HEK293 (cell line): ENCODE measurements at regions not wholly inside any gene's neighbourhood (a gene's known extent, or its start where the extent isn't known, plus 50 kb on each side); places are given as distances from the start of the nearest gene placed in this dataset.

Source experiments
- CTCF ChIA-PET: fragments of 350-600 bp; formaldehyde crosslinking; extraction: SDS; loops from one replicate; lab custom pipeline; 2021; ENCODE audit warnings: antibody characterized with exemption; lab: Yijun Ruan, JAX
- POLR2A ChIA-PET: fragments of 300-600 bp; formaldehyde crosslinking; extraction: SDS; loops from one replicate; lab custom pipeline; 2020; ENCODE audit warnings: antibody characterized with exemption, inconsistent platforms; lab: Yijun Ruan, JAX
- H3K27ac ChIP-seq: fragments of 200-500 bp; sonication (Bioruptor generic); 2 replicates; pipeline ENCODE4 v1.5.1; 2014; ENCODE audit warnings: low read depth, low read length, control low read depth, inconsistent platforms; ENCODE audit errors: extremely low read depth
- H3K36me3 ChIP-seq, 2 experiments: fragments of 200-500 bp in 1 of 2; sonication (Bioruptor generic) in 1 of 2; 1 replicate in 1 of 2; 2 replicates in 1 of 2; pipeline ENCODE4 v1.5.1; 2014 to 2017; ENCODE audit warnings: inconsistent platforms in 2 of 2, low read length in 2 of 2; ENCODE audit not compliant: control insufficient read depth in 2 of 2, insufficient read depth in 1 of 2
- H3K4me1 ChIP-seq: fragments of 200-500 bp; sonication (Bioruptor generic); 2 replicates; pipeline ENCODE4 v1.5.1; 2014; ENCODE audit warnings: mild to moderate bottlenecking, low read length, inconsistent platforms; ENCODE audit not compliant: control insufficient read depth, insufficient read depth
- H3K4me3 ChIP-seq: 2 replicates; pipeline ENCODE4 v1.5.1; 2011; ENCODE audit warnings: low read depth, mild to moderate bottlenecking, control low read depth, low read length, moderate library complexity
- H3K9me3 ChIP-seq: fragments of 200-500 bp; sonication (Bioruptor generic); 2 replicates; pipeline ENCODE4 v1.5.1; 2014; ENCODE audit warnings: low read depth, low read length, inconsistent platforms; ENCODE audit not compliant: control insufficient read depth, insufficient read depth
- EGR2 ChIP-seq: fragments of 450-650 bp; formaldehyde crosslinking; IDR thresholded peaks from 2 replicates; pipeline ENCODE4 v1.5.1; 2016; ENCODE audit warnings: low read depth, missing biosample characterization, missing genetic modification characterization
- GLIS1 ChIP-seq: fragments of 450-650 bp; formaldehyde crosslinking; IDR thresholded peaks from 2 replicates; pipeline ENCODE4 v1.5.1; 2016; ENCODE audit warnings: missing biosample characterization, missing genetic modification characterization
- INSM2 ChIP-seq: fragments of 450-650 bp; formaldehyde crosslinking; IDR thresholded peaks from 2 replicates; pipeline ENCODE4 v1.5.1; 2016; ENCODE audit warnings: missing biosample characterization, missing genetic modification characterization
- MEIS1 ChIP-seq: sonication (generic); formaldehyde crosslinking; IDR thresholded peaks from 2 replicates; pipeline ENCODE4 v1.8.1; 2022; ENCODE audit warnings: missing genetic modification reagents, mild to moderate bottlenecking, borderline replicate concordance
- SETDB1 ChIP-seq: IDR thresholded peaks from one replicate; pipeline ENCODE4 v1.6.1; 2017; ENCODE audit warnings: mild to moderate bottlenecking, low read length, moderate library complexity, mixed read lengths; ENCODE audit not compliant: insufficient read length
- WT1 ChIP-seq: fragments of 450-650 bp; formaldehyde crosslinking; IDR thresholded peaks from 2 replicates; pipeline ENCODE4 v1.5.1; 2016; ENCODE audit warnings: missing biosample characterization, missing genetic modification characterization
- ZBTB20 ChIP-seq: fragments of 450-650 bp; formaldehyde crosslinking; IDR thresholded peaks from 2 replicates; pipeline ENCODE4 v1.5.1; 2016; ENCODE audit warnings: missing biosample characterization, missing genetic modification characterization
- ZFP3 ChIP-seq: fragments of 450-650 bp; formaldehyde crosslinking; IDR thresholded peaks from 2 replicates; pipeline ENCODE4 v1.5.1; 2016; ENCODE audit warnings: low read depth, missing biosample characterization, missing genetic modification characterization
- ZFP37 ChIP-seq: fragments of 450-650 bp; formaldehyde crosslinking; IDR thresholded peaks from 2 replicates; pipeline ENCODE4 v1.5.1; 2016; ENCODE audit warnings: missing biosample characterization, missing genetic modification characterization
- ZIC2 ChIP-seq: fragments of 450-650 bp; formaldehyde crosslinking; IDR thresholded peaks from 2 replicates; pipeline ENCODE4 v1.5.1; 2016; ENCODE audit warnings: missing biosample characterization, missing genetic modification characterization
- ZNF133 ChIP-seq: fragments of 450-650 bp; formaldehyde crosslinking; IDR thresholded peaks from 2 replicates; pipeline ENCODE4 v1.5.1; 2016; ENCODE audit warnings: missing biosample characterization, missing genetic modification characterization
- ZNF16 ChIP-seq: fragments of 450-650 bp; formaldehyde crosslinking; IDR thresholded peaks from 2 replicates; pipeline ENCODE4 v1.5.1; 2016; ENCODE audit warnings: low read depth, missing biosample characterization, missing genetic modification characterization
- ZNF18 ChIP-seq: fragments of 450-650 bp; formaldehyde crosslinking; IDR thresholded peaks from 2 replicates; pipeline ENCODE4 v1.5.1; 2016; ENCODE audit warnings: missing biosample characterization, missing genetic modification characterization
- ZNF248 ChIP-seq: fragments of 450-650 bp; formaldehyde crosslinking; IDR thresholded peaks from 2 replicates; pipeline ENCODE4 v1.5.1; 2017; ENCODE audit warnings: missing biosample characterization, missing genetic modification characterization
- ZNF341 ChIP-seq: fragments of 450-650 bp; formaldehyde crosslinking; IDR thresholded peaks from 2 replicates; pipeline ENCODE4; 2016; ENCODE audit warnings: low read depth, missing biosample characterization, missing genetic modification characterization
- ZNF398 ChIP-seq: fragments of 450-650 bp; formaldehyde crosslinking; IDR thresholded peaks from 2 replicates; pipeline ENCODE4 v1.5.1; 2017; ENCODE audit warnings: missing biosample characterization, missing genetic modification characterization
- ZNF404 ChIP-seq: fragments of 450-650 bp; formaldehyde crosslinking; IDR thresholded peaks from 2 replicates; pipeline ENCODE4 v1.5.1; 2017; ENCODE audit warnings: missing biosample characterization, missing genetic modification characterization
- ZNF473 ChIP-seq: fragments of 450-650 bp; formaldehyde crosslinking; IDR thresholded peaks from 2 replicates; pipeline ENCODE4 v1.5.1; 2017; ENCODE audit warnings: missing biosample characterization, missing genetic modification characterization
- ZNF488 ChIP-seq: fragments of 450-650 bp; formaldehyde crosslinking; IDR thresholded peaks from 2 replicates; pipeline ENCODE4 v1.5.1; 2016; ENCODE audit warnings: missing biosample characterization, missing genetic modification characterization
- ZNF529 ChIP-seq: fragments of 450-650 bp; formaldehyde crosslinking; IDR thresholded peaks from 2 replicates; pipeline ENCODE4 v1.5.1; 2017; ENCODE audit warnings: missing genetic modification characterization, missing biosample characterization; ENCODE audit not compliant: insufficient replicate concordance
- ZNF558 ChIP-seq: fragments of 450-650 bp; formaldehyde crosslinking; IDR thresholded peaks from 2 replicates; pipeline ENCODE4 v1.5.1; 2016; ENCODE audit warnings: missing biosample characterization, missing genetic modification characterization
- ZSCAN23 ChIP-seq: fragments of 450-650 bp; formaldehyde crosslinking; IDR thresholded peaks from 2 replicates; pipeline ENCODE4 v1.5.1; 2016; ENCODE audit warnings: missing biosample characterization, missing genetic modification characterization
- TF ChIP-seq, protein P1 (sequence below): fragments of 450-650 bp; formaldehyde crosslinking; IDR thresholded peaks from 2 replicates; pipeline ENCODE4 v1.5.1; 2016; ENCODE audit warnings: missing biosample characterization, missing genetic modification characterization
- TF ChIP-seq, protein P2 (sequence below): fragments of 450-650 bp; formaldehyde crosslinking; IDR thresholded peaks from 2 replicates; pipeline ENCODE4 v1.5.1; 2016; ENCODE audit warnings: missing biosample characterization, missing genetic modification characterization, borderline replicate concordance

DNA sequence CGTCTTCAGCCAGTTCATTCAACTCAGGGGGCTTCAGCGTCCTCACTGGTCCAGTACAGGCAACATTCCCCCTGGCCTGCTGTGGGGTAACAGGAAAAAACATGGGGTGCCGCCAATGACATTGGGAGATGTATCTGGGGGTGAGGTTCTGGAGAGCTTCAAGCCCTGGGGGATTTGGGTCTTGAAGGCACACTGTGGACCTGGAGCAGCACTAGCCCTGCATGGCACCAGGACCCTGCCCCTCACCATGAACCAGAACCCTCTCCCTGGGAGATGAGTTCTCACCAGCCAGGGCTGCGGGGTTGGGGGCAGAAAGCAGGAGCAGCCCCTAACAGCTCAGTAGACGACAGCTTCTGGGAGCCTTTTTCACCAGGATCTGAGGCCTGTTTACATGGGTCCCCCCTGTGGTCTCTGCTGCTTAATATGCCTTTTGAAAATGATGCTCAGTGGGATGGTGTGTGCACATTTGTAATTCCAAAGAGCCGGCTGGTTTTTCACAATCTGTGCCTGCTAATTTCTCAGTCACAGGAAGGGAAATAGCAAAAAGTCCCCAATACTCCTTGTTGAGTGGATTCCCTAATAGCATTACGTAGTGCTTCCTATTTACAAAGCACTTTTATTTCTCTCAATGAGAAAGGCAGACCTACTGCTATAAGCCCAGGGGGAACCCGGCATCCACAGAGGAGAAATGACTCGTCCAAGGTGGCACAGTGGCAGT is 509.5 kb downstream of the RPS24 start:
- no peak overlapping the region for H3K4me3 ChIP-seq
- H3K4me1 ChIP-seq = no peaks in the 10 kb centered on the region; the same call in 1 of the 2 replicates
- no peaks in the 10 kb centered on the region for H3K36me3 ChIP-seq
- POLR2A ChIA-PET = no interaction called here
- H3K27ac ChIP-seq = no peak overlapping the region
- CTCF ChIA-PET = interaction anchor here (0.7 to 0.8 kb wide), 2 partner anchors 135 to 496 kb away, joined by 3 read pairs; no protein-coding TSS in a partner anchor
- TF ChIP-seq ZSCAN23 (tag by site-specific recombination) (no peak), ZNF248 (no peak), ZNF488 (tag by site-specific recombination) (no peak), ZBTB20 (tag by site-specific recombination) (no peak), ZNF398 (tag by site-specific recombination) (no peak), ZFP37 (tag by site-specific recombination) (no peak), GLIS1 (tag by site-specific recombination) (no peak), ZNF404 (no peak), WT1 (tag by site-specific recombination) (no peak), ZFP3 (tag by site-specific recombination) (no peak), ZNF16 (tag by site-specific recombination) (no peak), INSM2 (no peak), ZNF529 (no peak), ZIC2 (tag by site-specific recombination) (no peak), SETDB1 (no peak), ZNF558 (no peak)
- H3K9me3 ChIP-seq = no peaks in the 10 kb centered on the region

DNA sequence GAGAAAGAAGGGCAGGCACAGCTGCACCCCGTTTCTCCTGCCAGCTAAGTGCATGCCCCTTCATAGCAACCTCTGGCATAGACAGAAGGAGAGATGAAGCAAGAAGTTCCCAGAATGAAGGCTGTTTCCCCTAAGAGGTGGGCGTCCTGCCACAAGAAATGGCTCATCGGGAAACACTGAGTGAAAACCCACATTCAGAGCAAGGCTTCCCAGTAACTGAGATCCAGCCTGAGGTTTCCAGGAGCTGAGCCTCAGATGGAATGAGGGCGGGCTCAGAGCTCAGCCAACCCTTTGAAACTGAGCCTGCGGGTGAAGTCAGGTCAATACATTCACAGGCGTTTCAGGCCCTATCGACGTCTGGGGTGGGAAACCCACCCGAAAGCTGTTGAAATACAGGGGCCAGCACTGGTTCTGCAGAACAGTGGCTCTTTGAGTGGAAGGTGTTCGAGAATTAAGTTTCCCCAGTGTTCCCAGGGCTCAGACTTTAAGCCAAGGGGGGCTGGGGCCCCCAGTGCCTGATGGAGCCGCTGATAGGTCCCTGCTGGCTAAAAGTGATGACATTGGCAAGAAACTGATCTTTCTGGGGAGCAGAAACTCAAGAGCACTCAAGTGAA is 510.2 kb downstream of the RPS24 start:
- H3K36me3 ChIP-seq = no peaks in the 10 kb centered on the region
- no peaks in the 10 kb centered on the region for H3K9me3 ChIP-seq
- H3K4me1 ChIP-seq = no peaks in the 10 kb centered on the region; the same call in 1 of the 2 replicates
- H3K27ac ChIP-seq = no peak overlapping the region
- ChIA-PET POLR2A (no interaction called here), CTCF (interaction anchor here (0.8 kb wide), 1 partner anchor 496 kb away, joined by 3 read pairs; no protein-coding TSS in a partner anchor)
- no peak overlapping the region for H3K4me3 ChIP-seq
- TF ChIP-seq, protein P1, sequence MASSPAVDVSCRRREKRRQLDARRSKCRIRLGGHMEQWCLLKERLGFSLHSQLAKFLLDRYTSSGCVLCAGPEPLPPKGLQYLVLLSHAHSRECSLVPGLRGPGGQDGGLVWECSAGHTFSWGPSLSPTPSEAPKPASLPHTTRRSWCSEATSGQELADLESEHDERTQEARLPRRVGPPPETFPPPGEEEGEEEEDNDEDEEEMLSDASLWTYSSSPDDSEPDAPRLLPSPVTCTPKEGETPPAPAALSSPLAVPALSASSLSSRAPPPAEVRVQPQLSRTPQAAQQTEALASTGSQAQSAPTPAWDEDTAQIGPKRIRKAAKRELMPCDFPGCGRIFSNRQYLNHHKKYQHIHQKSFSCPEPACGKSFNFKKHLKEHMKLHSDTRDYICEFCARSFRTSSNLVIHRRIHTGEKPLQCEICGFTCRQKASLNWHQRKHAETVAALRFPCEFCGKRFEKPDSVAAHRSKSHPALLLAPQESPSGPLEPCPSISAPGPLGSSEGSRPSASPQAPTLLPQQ (tag by site-specific recombination) = no peak
- TF ChIP-seq ZNF133 (tag by site-specific recombination) = no peak
- TF ChIP-seq, protein P2, sequence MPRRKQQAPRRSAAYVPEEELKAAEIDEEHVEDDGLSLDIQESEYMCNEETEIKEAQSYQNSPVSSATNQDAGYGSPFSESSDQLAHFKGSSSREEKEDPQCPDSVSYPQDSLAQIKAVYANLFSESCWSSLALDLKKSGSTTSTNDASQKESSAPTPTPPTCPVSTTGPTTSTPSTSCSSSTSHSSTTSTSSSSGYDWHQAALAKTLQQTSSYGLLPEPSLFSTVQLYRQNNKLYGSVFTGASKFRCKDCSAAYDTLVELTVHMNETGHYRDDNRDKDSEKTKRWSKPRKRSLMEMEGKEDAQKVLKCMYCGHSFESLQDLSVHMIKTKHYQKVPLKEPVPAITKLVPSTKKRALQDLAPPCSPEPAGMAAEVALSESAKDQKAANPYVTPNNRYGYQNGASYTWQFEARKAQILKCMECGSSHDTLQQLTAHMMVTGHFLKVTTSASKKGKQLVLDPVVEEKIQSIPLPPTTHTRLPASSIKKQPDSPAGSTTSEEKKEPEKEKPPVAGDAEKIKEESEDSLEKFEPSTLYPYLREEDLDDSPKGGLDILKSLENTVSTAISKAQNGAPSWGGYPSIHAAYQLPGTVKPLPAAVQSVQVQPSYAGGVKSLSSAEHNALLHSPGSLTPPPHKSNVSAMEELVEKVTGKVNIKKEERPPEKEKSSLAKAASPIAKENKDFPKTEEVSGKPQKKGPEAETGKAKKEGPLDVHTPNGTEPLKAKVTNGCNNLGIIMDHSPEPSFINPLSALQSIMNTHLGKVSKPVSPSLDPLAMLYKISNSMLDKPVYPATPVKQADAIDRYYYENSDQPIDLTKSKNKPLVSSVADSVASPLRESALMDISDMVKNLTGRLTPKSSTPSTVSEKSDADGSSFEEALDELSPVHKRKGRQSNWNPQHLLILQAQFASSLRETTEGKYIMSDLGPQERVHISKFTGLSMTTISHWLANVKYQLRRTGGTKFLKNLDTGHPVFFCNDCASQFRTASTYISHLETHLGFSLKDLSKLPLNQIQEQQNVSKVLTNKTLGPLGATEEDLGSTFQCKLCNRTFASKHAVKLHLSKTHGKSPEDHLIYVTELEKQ (tag by site-specific recombination) = no peak
- no peak for TF ChIP-seq ZNF18 (tag by site-specific recombination)
- TF ChIP-seq MEIS1 (CRISPR knock-in tag) = no peak
- no peak for TF ChIP-seq ZNF473 (tag by site-specific recombination)
- TF ChIP-seq EGR2 (tag by site-specific recombination) = no peak
- no peak for TF ChIP-seq ZNF341 (tag by site-specific recombination)
